ENCODE measurements at regions not wholly inside any gene's neighbourhood (a gene's known extent, or its start where the extent isn't known, plus 50 kb on each side); places are given as distances from the start of the nearest gene placed in this dataset.
"Not testable (repeated sequence)": the region's sequence is repeated elsewhere in the genome, so short reads cannot be mapped to it uniquely, and the experiment has no call there.

DNA sequence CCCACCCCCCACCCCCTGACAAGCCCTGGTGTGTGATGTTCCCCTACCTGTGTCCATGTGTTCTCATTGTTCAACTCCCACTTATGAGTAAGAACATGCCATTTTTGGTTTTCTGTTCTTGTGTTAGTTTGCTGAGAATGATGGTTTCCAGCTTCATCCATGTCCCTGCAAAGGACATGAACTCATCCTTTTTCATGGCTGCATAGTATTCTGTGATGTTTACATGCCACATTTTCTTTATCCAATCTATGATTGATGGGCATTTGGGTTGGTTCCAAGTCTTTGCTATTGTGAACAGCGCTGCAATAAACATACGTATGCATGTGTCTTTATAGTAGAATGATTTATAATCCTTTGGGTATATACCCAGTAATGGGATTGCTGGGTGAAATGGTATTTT is 74.8 kb upstream of the PHACTR1 start:
- H3K36me3 Mint-ChIP-seq (ENCODE audit: low read depth); H3K9me3 Mint-ChIP-seq (ENCODE audit: low read depth); H3K27ac Mint-ChIP-seq; intact Hi-C loops (cut with DNase I, micrococcal nuclease); H3K4me1 Mint-ChIP-seq; ATAC-seq; DNase-seq; CTCF ChIA-PET; H3K4me3 Mint-ChIP-seq: not testable (repeated sequence)
- POLR2A ChIA-PET: interaction anchor here (0.6 kb wide), 1 partner anchor 54 kb away, joined by 5 read pairs; no protein-coding TSS in a partner anchor
- H3K27me3 Mint-ChIP-seq: peaks cover 12% of the 10 kb centered on the region

DNA sequence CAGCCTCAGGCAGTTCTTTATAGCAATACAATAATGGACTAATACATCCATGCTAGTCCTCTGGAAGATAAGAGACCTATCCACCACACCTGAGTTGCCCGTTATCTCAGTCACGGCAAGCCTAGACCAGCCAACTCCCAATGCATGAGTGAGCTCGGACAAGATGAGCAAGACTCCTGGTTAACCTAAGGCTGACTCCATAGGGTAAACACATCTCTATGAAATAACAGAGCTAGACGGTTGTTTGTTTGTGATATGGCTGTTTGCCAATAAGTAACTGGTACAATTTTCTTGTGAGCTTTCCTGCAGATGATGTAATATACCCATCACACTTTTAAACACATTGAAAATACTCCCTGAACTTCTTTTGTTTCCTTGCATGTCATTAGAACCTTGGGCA is 70.6 kb upstream of the PHACTR1 start:
- Mint-ChIP-seq H3K4me3 (no peak overlapping the region), H3K27me3 (no peaks in the 10 kb centered on the region), H3K27ac (no peak overlapping the region), H3K4me1 (no peaks in the 10 kb centered on the region), H3K9me3 (ENCODE audit: low read depth) (peaks cover 5% of the 10 kb centered on the region), H3K36me3 (ENCODE audit: low read depth) (no peaks in the 10 kb centered on the region)
- intact Hi-C loops (cut with DNase I, micrococcal nuclease): no loop called here
- no peak for ATAC-seq
- DNase-seq: no peak
- CTCF ChIA-PET: interaction anchor here (1.2 kb wide), 1 partner anchor 9 kb away, joined by 3 read pairs; no protein-coding TSS in a partner anchor
- POLR2A ChIA-PET: no interaction called here

- DNase-seq (no peak), ATAC-seq (no peak)
- ChIA-PET CTCF (interaction anchor here (1.3 kb wide), 1 partner anchor 10 kb away, joined by 3 read pairs; no protein-coding TSS in a partner anchor), POLR2A (no interaction called here)
- Mint-ChIP-seq H3K27me3 (no peaks in the 10 kb centered on the region), H3K36me3 (ENCODE audit: low read depth) (no peaks in the 10 kb centered on the region), H3K4me3 (no peak overlapping the region), H3K9me3 (ENCODE audit: low read depth) (peaks cover 5% of the 10 kb centered on the region), H3K4me1 (no peaks in the 10 kb centered on the region), H3K27ac (no peak overlapping the region)
- intact Hi-C loops (cut with DNase I, micrococcal nuclease): no loop called here
Observed at GRCh38 chr6:12648171-12648570, 68.4 kb upstream of the PHACTR1 start.

- H3K27ac Mint-ChIP-seq: no peak overlapping the region
- H3K4me3 Mint-ChIP-seq: no peak overlapping the region
- no peaks in the 10 kb centered on the region for H3K36me3 Mint-ChIP-seq (ENCODE audit: low read depth)
- no peak for ATAC-seq
- peaks cover 1% of the 10 kb centered on the region for H3K9me3 Mint-ChIP-seq (ENCODE audit: low read depth)
- ChIA-PET CTCF (no interaction called here), POLR2A (no interaction called here)
- H3K27me3 Mint-ChIP-seq: no peaks in the 10 kb centered on the region
- intact Hi-C loops (cut with DNase I, micrococcal nuclease): no loop called here
- H3K4me1 Mint-ChIP-seq: peaks cover 2% of the 10 kb centered on the region
- no peak for DNase-seq
Observed at GRCh38 chr6:12649325-12649724, 67.2 kb upstream of the PHACTR1 start.

DNA sequence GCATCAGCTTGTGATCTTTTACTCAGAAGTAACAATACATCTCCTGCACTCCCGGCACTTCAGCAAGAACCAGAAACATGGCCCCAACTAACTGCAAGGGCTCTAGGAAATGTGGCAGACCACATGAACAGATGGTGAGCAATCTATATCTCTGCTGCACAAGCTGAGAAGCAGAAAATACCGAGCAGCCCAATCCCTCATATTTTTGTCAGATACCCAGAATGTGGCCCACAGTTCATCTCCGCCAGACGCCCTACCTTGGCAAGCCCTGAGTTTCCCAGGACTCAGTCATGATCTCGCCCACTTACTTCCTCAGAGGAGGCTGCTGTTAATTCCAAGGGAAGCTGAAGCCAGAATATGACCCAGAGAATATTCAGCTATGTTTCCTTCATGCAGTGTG is 63.1 kb upstream of the PHACTR1 start:
- Mint-ChIP-seq H3K4me3 (no peak overlapping the region), H3K4me1 (peaks cover 9% of the 10 kb centered on the region), H3K36me3 (ENCODE audit: low read depth) (no peaks in the 10 kb centered on the region), H3K27me3 (no peaks in the 10 kb centered on the region), H3K27ac (no peak overlapping the region), H3K9me3 (ENCODE audit: low read depth) (peaks cover 1% of the 10 kb centered on the region)
- ChIA-PET POLR2A (no interaction called here), CTCF (no interaction called here)
- intact Hi-C loops (cut with DNase I, micrococcal nuclease): no loop called here
- DNase-seq: no peak
- no peak for ATAC-seq

DNA sequence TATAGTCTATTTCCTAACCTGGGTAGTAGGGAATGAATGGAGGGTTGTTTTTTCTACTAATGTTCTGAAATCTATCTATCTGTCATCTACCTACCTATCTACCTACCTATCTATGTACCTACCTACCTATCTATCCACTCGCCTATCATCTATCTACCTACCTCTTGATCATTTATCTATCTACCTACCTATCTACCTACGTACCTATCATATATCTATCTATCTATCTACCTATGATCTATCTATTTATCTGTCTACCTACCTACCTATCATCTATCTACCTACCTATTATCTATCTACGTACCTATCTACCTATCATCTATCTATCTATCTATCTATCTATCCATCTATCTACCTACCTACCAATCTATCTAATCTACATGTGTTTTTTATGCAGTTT is 62.5 kb upstream of the PHACTR1 start:
- no peak overlapping the region for H3K4me3 Mint-ChIP-seq
- ATAC-seq: no peak
- peaks cover 9% of the 10 kb centered on the region for H3K4me1 Mint-ChIP-seq
- intact Hi-C loops (cut with DNase I, micrococcal nuclease): no loop called here
- no peaks in the 10 kb centered on the region for H3K27me3 Mint-ChIP-seq
- no peaks in the 10 kb centered on the region for H3K36me3 Mint-ChIP-seq (ENCODE audit: low read depth)
- DNase-seq: no peak
- H3K9me3 Mint-ChIP-seq (ENCODE audit: low read depth): peaks cover 1% of the 10 kb centered on the region
- POLR2A ChIA-PET: no interaction called here
- no peak overlapping the region for H3K27ac Mint-ChIP-seq
- CTCF ChIA-PET: no interaction called here

DNA sequence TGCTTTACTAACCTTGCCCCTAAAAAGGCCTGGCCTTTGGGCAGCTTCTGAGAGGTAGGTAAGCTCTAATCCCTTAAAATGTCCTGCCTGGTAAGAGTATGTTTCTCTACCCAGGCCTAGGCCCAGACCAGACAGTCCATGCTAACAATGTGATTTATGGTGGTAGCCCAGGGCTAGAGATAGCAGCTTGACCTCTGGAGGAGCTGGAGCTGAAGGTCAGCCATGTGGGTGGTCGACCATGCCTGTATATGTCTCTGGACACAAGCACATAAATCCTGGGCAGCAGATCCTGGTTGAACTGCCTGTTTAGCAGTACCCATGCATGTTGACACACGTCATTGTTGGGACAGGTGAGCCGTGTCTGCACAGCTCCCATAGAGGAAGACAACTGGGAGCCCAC is 62.1 kb upstream of the PHACTR1 start:
- POLR2A ChIA-PET: no interaction called here
- no peak for ATAC-seq
- H3K4me3 Mint-ChIP-seq: no peak overlapping the region
- CTCF ChIA-PET: no interaction called here
- intact Hi-C loops (cut with DNase I, micrococcal nuclease): no loop called here
- H3K9me3 Mint-ChIP-seq (ENCODE audit: low read depth): peaks cover under 1% of the 10 kb centered on the region
- H3K4me1 Mint-ChIP-seq: peaks cover 9% of the 10 kb centered on the region
- no peak for DNase-seq
- no peaks in the 10 kb centered on the region for H3K27me3 Mint-ChIP-seq
- no peaks in the 10 kb centered on the region for H3K36me3 Mint-ChIP-seq (ENCODE audit: low read depth)
- no peak overlapping the region for H3K27ac Mint-ChIP-seq

GRCh38 chr6:12656906-12657305 is 59.7 kb upstream of the PHACTR1 start:
- Mint-ChIP-seq H3K27ac (no peak overlapping the region), H3K4me3 (no peak overlapping the region), H3K4me1 (peaks cover 9% of the 10 kb centered on the region), H3K27me3 (peaks cover 6% of the 10 kb centered on the region), H3K36me3 (ENCODE audit: low read depth) (no peaks in the 10 kb centered on the region), H3K9me3 (ENCODE audit: low read depth) (no peaks in the 10 kb centered on the region)
- ATAC-seq: no peak
- intact Hi-C loops (cut with DNase I, micrococcal nuclease): no loop called here
- CTCF ChIA-PET: no interaction called here
- DNase-seq: no peak
- POLR2A ChIA-PET: no interaction called here

DNA sequence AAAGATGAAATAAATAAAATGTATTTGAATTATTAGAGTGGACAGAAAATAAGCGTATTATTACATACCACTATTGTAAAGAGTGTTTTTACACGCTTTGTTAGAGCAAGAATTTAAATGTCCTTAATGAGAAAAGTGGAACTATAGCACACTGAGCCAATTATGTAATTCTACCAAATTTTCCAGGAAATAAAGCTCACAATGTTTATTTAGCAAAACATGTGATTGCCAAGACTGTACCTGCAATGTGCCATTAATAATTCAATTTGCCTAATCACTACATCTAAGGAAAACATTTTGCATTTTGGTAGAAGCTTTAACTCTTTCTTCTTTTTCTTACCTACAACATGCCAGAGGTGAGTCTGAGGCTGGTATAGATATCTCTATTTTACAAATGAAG is 58.7 kb upstream of the PHACTR1 start:
- ATAC-seq (no peak), DNase-seq (no peak)
- CTCF ChIA-PET: no interaction called here
- no peaks in the 10 kb centered on the region for H3K9me3 Mint-ChIP-seq (ENCODE audit: low read depth)
- no peaks in the 10 kb centered on the region for H3K36me3 Mint-ChIP-seq (ENCODE audit: low read depth)
- peaks cover 6% of the 10 kb centered on the region for H3K27me3 Mint-ChIP-seq
- H3K4me3 Mint-ChIP-seq: no peak overlapping the region
- H3K4me1 Mint-ChIP-seq: peaks cover 9% of the 10 kb centered on the region
- H3K27ac Mint-ChIP-seq: no peak overlapping the region
- intact Hi-C loops (cut with DNase I, micrococcal nuclease): no loop called here
- POLR2A ChIA-PET: no interaction called here

DNA sequence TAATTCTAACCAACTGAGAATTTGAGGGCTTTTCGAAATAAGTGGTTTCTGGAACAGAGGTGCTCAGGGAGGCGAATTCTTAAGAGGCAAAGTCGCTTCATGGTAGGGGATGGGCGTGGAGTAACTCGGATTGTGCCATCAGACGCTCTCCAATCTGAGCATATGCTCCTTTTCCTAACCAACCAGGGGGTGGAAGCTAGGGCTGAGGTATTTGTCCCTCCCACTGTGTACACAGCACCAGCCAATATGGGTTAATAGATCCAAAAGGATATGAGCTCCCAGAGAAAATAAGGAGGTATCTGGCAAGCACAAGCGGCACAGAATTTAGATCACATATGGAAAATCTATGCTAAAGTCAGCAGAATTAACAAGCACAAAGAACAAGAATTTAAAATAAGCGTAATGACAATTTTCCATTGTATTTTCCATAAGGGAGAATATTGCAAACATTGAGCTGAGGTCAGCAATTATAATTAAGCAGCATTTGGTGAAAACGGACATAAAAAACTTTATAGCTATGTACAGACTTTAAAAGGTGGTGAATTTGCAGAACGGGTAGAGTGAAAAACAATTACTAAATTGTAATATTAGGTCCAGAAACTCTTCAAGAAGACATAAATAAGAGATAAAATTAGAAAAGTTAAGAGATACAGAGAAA is 55.0 kb upstream of the PHACTR1 start:
- Mint-ChIP-seq H3K9me3 (ENCODE audit: low read depth) (no peaks in the 10 kb centered on the region), H3K4me3 (no peak overlapping the region), H3K36me3 (ENCODE audit: low read depth) (no peaks in the 10 kb centered on the region), H3K27ac (no peak overlapping the region), H3K4me1 (no peaks in the 10 kb centered on the region), H3K27me3 (peaks cover 6% of the 10 kb centered on the region)
- CTCF ChIA-PET: interaction anchor here (0.7 kb wide), 1 partner anchor 20 kb away, joined by 3 read pairs; no protein-coding TSS in a partner anchor
- intact Hi-C loops (cut with DNase I, micrococcal nuclease): no loop called here
- ATAC-seq: no peak
- POLR2A ChIA-PET: no interaction called here
- DNase-seq: no peak
